WTC11 (cell line): ENCODE measurements at regions not wholly inside any gene's neighbourhood (a gene's known extent, or its start where the extent isn't known, plus 50 kb on each side); places are given as distances from the start of the nearest gene placed in this dataset.

Source experiments
- ATAC-seq: fragments of 200-7000 bp; cut with Tn5 transposase; 2 replicates; pipeline ENCODE4 v1.10.0; 2021; ENCODE audit warnings: mild to moderate bottlenecking, moderate library complexity
- CTCF ChIA-PET: fragments of 300-600 bp; sonication (Branson Sonifier 250); formaldehyde crosslinking; loops from one replicate; lab custom pipeline; 2021; ENCODE audit warnings: antibody characterized with exemption; lab: Charles Lee
- POLR2A ChIA-PET: fragments of 350-600 bp; sonication (Branson Sonifier 250); formaldehyde crosslinking; loops from one replicate; lab custom pipeline; 2021; ENCODE audit warnings: antibody characterized with exemption; lab: Charles Lee
- DNase-seq: peaks from one replicate; pipeline ENCODE4 v3.0.0; 2021; ENCODE audit warnings: low spot score
- H3K27ac Mint-ChIP-seq: 2 replicates; pipeline ENCODE4 v1.8.0; 2021; ENCODE audit warnings: mixed read lengths
- H3K27me3 Mint-ChIP-seq: 2 replicates; pipeline ENCODE4 v1.8.0; 2021; ENCODE audit warnings: low read depth, mild to moderate bottlenecking, moderate library complexity, mixed read lengths
- H3K36me3 Mint-ChIP-seq: 2 replicates; pipeline ENCODE4 v1.8.0; 2021; ENCODE audit warnings: mixed read lengths
- H3K4me1 Mint-ChIP-seq: 2 replicates; pipeline ENCODE4 v1.8.0; 2022; ENCODE audit warnings: mixed read lengths
- H3K4me3 Mint-ChIP-seq: 2 replicates; pipeline ENCODE4 v1.8.0; 2021; ENCODE audit warnings: mild to moderate bottlenecking, moderate library complexity, mixed read lengths
- H3K9me3 Mint-ChIP-seq: 2 replicates; pipeline ENCODE4 v1.8.0; 2021; ENCODE audit warnings: mixed read lengths
- CDX4 ChIP-seq: fragments of 250-450 bp; sonication (Bioruptor Pico); IDR thresholded peaks from 2 replicates; pipeline ENCODE4 v1.9.0; 2021; ENCODE audit warnings: moderate library complexity, mild to moderate bottlenecking, inconsistent platforms, borderline replicate concordance
- CREB1 ChIP-seq: sonication (generic); formaldehyde crosslinking; IDR thresholded peaks from 2 replicates; pipeline ENCODE4 v1.8.0; 2023; ENCODE audit warnings: mild to moderate bottlenecking, missing genetic modification reagents
- EMX1 ChIP-seq: fragments of 250-450 bp; sonication (Bioruptor Pico); IDR thresholded peaks from 2 replicates; pipeline ENCODE4 v1.8.0; 2021; ENCODE audit warnings: mild to moderate bottlenecking
- ESRRA ChIP-seq: sonication (generic); formaldehyde crosslinking; IDR thresholded peaks from 2 replicates; pipeline ENCODE4 v1.8.1; 2022; ENCODE audit warnings: mild to moderate bottlenecking, missing genetic modification reagents, borderline replicate concordance
- FOXJ3 ChIP-seq: sonication (generic); formaldehyde crosslinking; IDR thresholded peaks from 2 replicates; pipeline ENCODE4 v1.9.0; 2021; ENCODE audit warnings: missing genetic modification reagents, mild to moderate bottlenecking, borderline replicate concordance
- JAZF1 ChIP-seq: fragments of 250-450 bp; sonication (Bioruptor Pico); IDR thresholded peaks from 2 replicates; pipeline ENCODE4 v1.9.0; 2021; ENCODE audit warnings: moderate library complexity, mild to moderate bottlenecking, inconsistent platforms
- JUN ChIP-seq: sonication (generic); formaldehyde crosslinking; IDR thresholded peaks from 2 replicates; pipeline ENCODE4 v1.8.0; 2023; ENCODE audit warnings: mild to moderate bottlenecking, missing genetic modification reagents
- NFYB ChIP-seq: sonication (generic); formaldehyde crosslinking; conservative IDR thresholded peaks from 2 replicates; pipeline ENCODE4 v1.8.0; 2022; ENCODE audit warnings: low read depth, missing genetic modification reagents
- NR1H2 ChIP-seq: sonication (generic); formaldehyde crosslinking; IDR thresholded peaks from 2 replicates; pipeline ENCODE4 v1.9.0; 2021; ENCODE audit warnings: mild to moderate bottlenecking, moderate library complexity, missing genetic modification reagents
- NR2C2 ChIP-seq: sonication (generic); formaldehyde crosslinking; IDR thresholded peaks from 2 replicates; pipeline ENCODE4 v1.8.0; 2022; ENCODE audit warnings: mild to moderate bottlenecking, missing genetic modification reagents
- PRRX2 ChIP-seq: fragments of 250-450 bp; sonication (Bioruptor Pico); IDR thresholded peaks from 2 replicates; pipeline ENCODE4 v1.8.0; 2021; ENCODE audit warnings: mild to moderate bottlenecking
- TEAD1 ChIP-seq: sonication (generic); formaldehyde crosslinking; IDR thresholded peaks from 2 replicates; pipeline ENCODE4 v1.8.0; 2022; ENCODE audit warnings: mild to moderate bottlenecking, missing genetic modification reagents
- ZNF121 ChIP-seq: sonication (generic); formaldehyde crosslinking; IDR thresholded peaks from 2 replicates; pipeline ENCODE4 v1.8.0; 2023; ENCODE audit warnings: missing genetic modification reagents
- ZNF416 ChIP-seq: fragments of 250-450 bp; sonication (Bioruptor Pico); IDR thresholded peaks from 2 replicates; pipeline ENCODE4 v1.9.0; 2021; ENCODE audit warnings: mild to moderate bottlenecking, inconsistent platforms
- ZNF671 ChIP-seq: fragments of 250-450 bp; sonication (Bioruptor Pico); IDR thresholded peaks from 2 replicates; pipeline ENCODE4 v1.8.0; 2021; ENCODE audit warnings: mild to moderate bottlenecking
- TF ChIP-seq, protein P1 (sequence below): sonication (generic); formaldehyde crosslinking; IDR thresholded peaks from 2 replicates; pipeline ENCODE4 v1.8.1; 2023; ENCODE audit warnings: mild to moderate bottlenecking, moderate library complexity, missing genetic modification reagents
- TF ChIP-seq, protein P2 (sequence below): fragments of 250-450 bp; sonication (Bioruptor Pico); conservative IDR thresholded peaks from 2 replicates; pipeline ENCODE4 v1.9.0; 2021; ENCODE audit warnings: mild to moderate bottlenecking
- TF ChIP-seq, protein P3 (sequence below): sonication (generic); formaldehyde crosslinking; IDR thresholded peaks from 2 replicates; pipeline ENCODE4 v1.8.1; 2022; ENCODE audit warnings: missing genetic modification reagents, borderline replicate concordance

DNA sequence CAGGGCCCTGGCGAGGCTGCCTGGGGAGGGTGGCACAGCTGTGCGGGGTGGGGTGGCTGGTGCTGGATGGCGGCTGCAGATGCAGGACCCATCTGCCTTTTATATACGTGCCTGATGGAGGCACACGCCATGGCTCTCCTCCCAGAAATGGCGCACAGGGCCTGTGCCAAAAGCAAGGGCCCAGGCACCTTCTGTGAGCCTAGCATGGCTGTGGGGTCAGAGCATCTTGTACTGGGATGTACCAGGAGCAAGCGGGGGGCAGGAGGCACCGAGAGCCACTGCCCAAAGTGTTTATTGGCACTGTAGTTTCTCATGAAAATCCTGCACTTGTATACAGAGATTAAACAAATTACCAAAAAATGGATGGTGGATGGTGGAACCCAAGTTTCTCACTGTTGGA lies 724.1 kb downstream of the GALR1 start:
- POLR2A ChIA-PET = no interaction called here
- peaks cover 66% of the 10 kb centered on the region for H3K9me3 Mint-ChIP-seq
- H3K27ac Mint-ChIP-seq = no peak overlapping the region
- peaks cover 29% of the 10 kb centered on the region for H3K36me3 Mint-ChIP-seq
- DNase-seq = no peak
- TF ChIP-seq PRRX2 (CRISPR knock-in tag) = no peak
- TF ChIP-seq JUN (CRISPR knock-in tag) = no peak
- no peak for TF ChIP-seq JAZF1 (CRISPR knock-in tag)
- TF ChIP-seq CDX4 = no peak
- TF ChIP-seq, protein P1, sequence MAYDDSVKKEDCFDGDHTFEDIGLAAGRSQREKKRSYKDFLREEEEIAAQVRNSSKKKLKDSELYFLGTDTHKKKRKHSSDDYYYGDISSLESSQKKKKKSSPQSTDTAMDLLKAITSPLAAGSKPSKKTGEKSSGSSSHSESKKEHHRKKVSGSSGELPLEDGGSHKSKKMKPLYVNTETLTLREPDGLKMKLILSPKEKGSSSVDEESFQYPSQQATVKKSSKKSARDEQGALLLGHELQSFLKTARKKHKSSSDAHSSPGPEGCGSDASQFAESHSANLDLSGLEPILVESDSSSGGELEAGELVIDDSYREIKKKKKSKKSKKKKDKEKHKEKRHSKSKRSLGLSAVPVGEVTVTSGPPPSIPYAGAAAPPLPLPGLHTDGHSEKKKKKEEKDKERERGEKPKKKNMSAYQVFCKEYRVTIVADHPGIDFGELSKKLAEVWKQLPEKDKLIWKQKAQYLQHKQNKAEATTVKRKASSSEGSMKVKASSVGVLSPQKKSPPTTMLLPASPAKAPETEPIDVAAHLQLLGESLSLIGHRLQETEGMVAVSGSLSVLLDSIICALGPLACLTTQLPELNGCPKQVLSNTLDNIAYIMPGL (CRISPR knock-in tag) = no peak
- TF ChIP-seq, all 79 proteins: peak for 0
- Mint-ChIP-seq H3K4me3 (no peak overlapping the region), H3K27me3 (no peaks in the 10 kb centered on the region; the same call in 1 of the 2 replicates), H3K4me1 (peaks cover 10% of the 10 kb centered on the region)
- CTCF ChIA-PET = no interaction called here
- no peak for ATAC-seq

GRCh38 chr18:77974329-77974728 lies 724.7 kb downstream of the GALR1 start:
- Mint-ChIP-seq H3K9me3 (peaks cover 70% of the 10 kb centered on the region), H3K36me3 (peaks cover 33% of the 10 kb centered on the region), H3K4me3 (no peak overlapping the region), H3K27ac (no peak overlapping the region), H3K27me3 (no peaks in the 10 kb centered on the region; the same call in 1 of the 2 replicates), H3K4me1 (peaks cover 10% of the 10 kb centered on the region)
- ATAC-seq (no peak), DNase-seq (no peak)
- POLR2A ChIA-PET = no interaction called here
- CTCF ChIA-PET = no interaction called here
- TF ChIP-seq CDX4 = no peak

GRCh38 chr18:77977331-77977730 lies 727.7 kb downstream of the GALR1 start:
- no peaks in the 10 kb centered on the region for H3K4me1 Mint-ChIP-seq
- no peaks in the 10 kb centered on the region; the same call in 1 of the 2 replicates for H3K27me3 Mint-ChIP-seq
- peaks cover 36% of the 10 kb centered on the region for H3K36me3 Mint-ChIP-seq
- peaks cover 69% of the 10 kb centered on the region for H3K9me3 Mint-ChIP-seq
- no peak for DNase-seq
- ATAC-seq = no peak
- no peak for TF ChIP-seq ESRRA (CRISPR knock-in tag)
- no peak for TF ChIP-seq ZNF121
- no peak for TF ChIP-seq JUN (CRISPR knock-in tag)
- TF ChIP-seq NR1H2 (CRISPR knock-in tag) = no peak
- TF ChIP-seq, protein P2, sequence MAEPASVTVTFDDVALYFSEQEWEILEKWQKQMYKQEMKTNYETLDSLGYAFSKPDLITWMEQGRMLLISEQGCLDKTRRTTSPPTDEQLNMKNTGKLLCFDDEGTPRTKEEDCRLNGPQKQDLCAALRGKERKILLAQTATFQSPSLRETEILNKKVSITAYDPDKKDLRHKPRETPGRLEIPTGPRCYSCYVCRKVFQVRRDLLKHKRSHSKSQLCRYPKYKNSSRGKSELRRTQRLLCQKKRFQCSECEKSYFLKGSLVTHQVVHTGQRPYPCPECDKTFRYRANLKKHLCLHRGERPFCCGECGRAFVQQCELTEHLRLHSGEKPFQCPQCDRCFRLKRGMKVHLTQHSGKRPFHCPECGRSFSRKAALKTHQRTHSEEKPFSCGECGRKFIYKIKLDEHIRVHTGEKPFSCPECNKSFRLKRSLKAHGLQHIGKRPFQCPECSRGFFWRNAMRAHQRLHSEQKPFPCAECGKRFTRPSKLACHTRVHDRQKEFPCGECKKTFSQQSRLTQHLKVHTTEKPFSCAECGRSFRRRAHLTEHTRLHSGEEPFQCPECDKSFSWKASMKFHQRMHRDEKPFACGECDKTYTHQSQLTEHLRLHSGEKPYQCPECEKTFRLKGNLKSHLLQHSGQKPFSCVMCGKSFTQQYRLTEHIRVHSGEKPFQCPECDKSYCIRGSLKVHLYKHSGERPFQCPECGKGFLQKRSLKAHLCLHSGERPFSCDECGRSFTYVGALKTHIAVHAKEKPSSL = no peak
- ChIA-PET POLR2A (no interaction called here), CTCF (no interaction called here)
- H3K27ac Mint-ChIP-seq = no peak overlapping the region
- no peak overlapping the region for H3K4me3 Mint-ChIP-seq

- CTCF ChIA-PET = no interaction called here
- no peak for DNase-seq
- POLR2A ChIA-PET = no interaction called here
- no peaks in the 10 kb centered on the region for H3K4me1 Mint-ChIP-seq
- ATAC-seq = no peak
- H3K36me3 Mint-ChIP-seq = peaks cover 32% of the 10 kb centered on the region
- H3K27me3 Mint-ChIP-seq = no peaks in the 10 kb centered on the region; the same call in 1 of the 2 replicates
- H3K4me3 Mint-ChIP-seq = no peak overlapping the region
- H3K27ac Mint-ChIP-seq = no peak overlapping the region
- H3K9me3 Mint-ChIP-seq = peaks cover 69% of the 10 kb centered on the region
- TF ChIP-seq NR2C2 (CRISPR knock-in tag) = no peak
- no peak for TF ChIP-seq ZNF671 (CRISPR knock-in tag)
- TF ChIP-seq CREB1 (CRISPR knock-in tag) = no peak
- no peak for TF ChIP-seq NFYB (CRISPR knock-in tag)
- TF ChIP-seq FOXJ3 (CRISPR knock-in tag) = no peak
- no peak for TF ChIP-seq TEAD1 (CRISPR knock-in tag)
- TF ChIP-seq ZNF416 (CRISPR knock-in tag) = no peak
- TF ChIP-seq, protein P1 (CRISPR knock-in tag) = no peak
- no peak for TF ChIP-seq EMX1 (CRISPR knock-in tag)
- TF ChIP-seq, protein P3, sequence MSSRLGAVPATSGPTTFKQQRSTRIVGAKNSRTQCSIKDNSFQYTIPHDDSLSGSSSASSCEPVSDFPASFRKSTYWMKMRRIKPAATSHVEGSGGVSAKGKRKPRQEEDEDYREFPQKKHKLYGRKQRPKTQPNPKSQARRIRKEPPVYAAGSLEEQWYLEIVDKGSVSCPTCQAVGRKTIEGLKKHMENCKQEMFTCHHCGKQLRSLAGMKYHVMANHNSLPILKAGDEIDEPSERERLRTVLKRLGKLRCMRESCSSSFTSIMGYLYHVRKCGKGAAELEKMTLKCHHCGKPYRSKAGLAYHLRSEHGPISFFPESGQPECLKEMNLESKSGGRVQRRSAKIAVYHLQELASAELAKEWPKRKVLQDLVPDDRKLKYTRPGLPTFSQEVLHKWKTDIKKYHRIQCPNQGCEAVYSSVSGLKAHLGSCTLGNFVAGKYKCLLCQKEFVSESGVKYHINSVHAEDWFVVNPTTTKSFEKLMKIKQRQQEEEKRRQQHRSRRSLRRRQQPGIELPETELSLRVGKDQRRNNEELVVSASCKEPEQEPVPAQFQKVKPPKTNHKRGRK = no peak
- TF ChIP-seq, protein P2 = no peak
These were observed 730.6 kb downstream of the GALR1 start for GRCh38 chr18:77980275-77980674.
